ENCODE measurements at regions not wholly inside any gene's neighbourhood (a gene's known extent, or its start where the extent isn't known, plus 50 kb on each side); places are given as distances from the start of the nearest gene placed in this dataset.

- Mint-ChIP-seq H3K36me3 (no peaks in the 10 kb centered on the region), H3K4me1 (no peaks in the 10 kb centered on the region), H3K27ac (no peak overlapping the region), H3K27me3 (no peaks in the 10 kb centered on the region), H3K9me3 (ENCODE audit: low read depth) (peaks cover 9% of the 10 kb centered on the region), H3K4me3 (no peak overlapping the region)
- CTCF ChIA-PET = no interaction called here
- ATAC-seq (no peak), DNase-seq (no peak)
These were observed 1483.6 kb upstream of the SEL1L start for GRCh38 chr14:83017296-83017695.

GRCh38 chr14:83019744-83020414 lies 1486.2 kb upstream of the SEL1L start:
- Mint-ChIP-seq H3K27ac (no peak overlapping the region), H3K4me3 (no peak overlapping the region), H3K27me3 (no peaks in the 10 kb centered on the region), H3K36me3 (no peaks in the 10 kb centered on the region), H3K4me1 (no peaks in the 10 kb centered on the region), H3K9me3 (ENCODE audit: low read depth) (peaks cover 6% of the 10 kb centered on the region)
- no peak for ATAC-seq
- CTCF ChIA-PET = no interaction called here
- DNase-seq = no peak

GRCh38 chr14:83021323-83021722 lies 1487.7 kb upstream of the SEL1L start:
- ATAC-seq (no peak), DNase-seq (no peak)
- Mint-ChIP-seq H3K4me1 (no peaks in the 10 kb centered on the region), H3K27ac (no peak overlapping the region), H3K9me3 (ENCODE audit: low read depth) (peaks cover 6% of the 10 kb centered on the region), H3K27me3 (no peaks in the 10 kb centered on the region), H3K36me3 (no peaks in the 10 kb centered on the region), H3K4me3 (no peak overlapping the region)
- CTCF ChIA-PET = no interaction called here

DNA sequence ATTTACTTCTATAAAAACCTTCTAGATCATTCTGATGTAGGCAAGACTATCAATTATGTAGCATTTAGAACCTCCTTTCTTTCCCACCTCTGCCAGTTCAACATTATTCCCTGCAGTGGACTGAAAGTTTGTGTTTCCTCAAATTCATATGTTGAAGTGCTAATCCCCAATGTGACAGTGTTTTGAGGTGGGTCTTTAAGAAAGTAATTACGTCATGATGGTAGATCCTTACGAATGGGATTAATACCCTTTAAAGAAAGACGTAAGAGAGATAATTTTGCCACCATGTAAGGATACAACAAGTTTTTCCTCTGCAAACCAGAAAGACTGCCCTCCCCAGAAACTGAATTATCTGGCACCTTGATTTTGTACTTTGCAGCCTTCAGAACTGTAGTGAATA lies 1489.7 kb upstream of the SEL1L start:
- Mint-ChIP-seq H3K9me3 (ENCODE audit: low read depth) (peaks cover under 1% of the 10 kb centered on the region), H3K4me3 (no peak overlapping the region), H3K27me3 (no peaks in the 10 kb centered on the region), H3K27ac (no peak overlapping the region), H3K36me3 (no peaks in the 10 kb centered on the region), H3K4me1 (no peaks in the 10 kb centered on the region)
- ATAC-seq (no peak), DNase-seq (no peak)
- CTCF ChIA-PET = no interaction called here

DNA sequence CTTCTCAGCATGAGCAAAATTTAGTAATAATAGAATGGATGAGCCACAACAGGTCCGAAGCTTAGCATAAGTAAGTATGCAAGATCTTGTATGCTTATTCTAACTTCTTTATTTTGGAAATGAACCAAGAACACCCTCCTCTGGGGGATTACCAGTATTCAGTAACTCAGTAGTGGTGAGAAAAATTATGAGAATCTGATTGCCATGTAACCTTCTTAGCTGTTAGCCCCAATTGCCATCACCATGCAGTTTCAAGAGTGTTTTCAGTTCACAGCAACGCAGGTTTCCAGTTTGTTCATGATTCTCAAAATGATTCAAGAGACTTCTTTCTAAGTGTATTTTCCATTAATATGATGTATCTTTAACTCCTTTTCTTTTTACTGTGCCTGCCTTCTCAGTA lies 1507.6 kb upstream of the SEL1L start:
- Mint-ChIP-seq H3K4me3 (no peak overlapping the region), H3K4me1 (no peaks in the 10 kb centered on the region), H3K9me3 (ENCODE audit: low read depth) (peaks cover 15% of the 10 kb centered on the region), H3K27me3 (no peaks in the 10 kb centered on the region), H3K27ac (no peak overlapping the region), H3K36me3 (peaks cover 1% of the 10 kb centered on the region)
- CTCF ChIA-PET = no interaction called here
- DNase-seq (no peak), ATAC-seq (no peak)

GRCh38 chr14:83042858-83043257 lies 1509.2 kb upstream of the SEL1L start:
- Mint-ChIP-seq H3K27ac (no peak overlapping the region), H3K4me1 (no peaks in the 10 kb centered on the region), H3K36me3 (peaks cover 1% of the 10 kb centered on the region), H3K27me3 (no peaks in the 10 kb centered on the region), H3K4me3 (no peak overlapping the region), H3K9me3 (ENCODE audit: low read depth) (peaks cover 12% of the 10 kb centered on the region)
- no peak for DNase-seq
- ATAC-seq = no peak
- CTCF ChIA-PET = interaction anchor here (0.6 kb wide), 1 partner anchor 18 kb away, joined by 4 read pairs; no protein-coding TSS in a partner anchor

GRCh38 chr14:83044001-83044400 lies 1510.3 kb upstream of the SEL1L start:
- Mint-ChIP-seq H3K4me1 (no peaks in the 10 kb centered on the region), H3K27me3 (no peaks in the 10 kb centered on the region), H3K4me3 (no peak overlapping the region), H3K27ac (no peak overlapping the region), H3K36me3 (peaks cover 1% of the 10 kb centered on the region), H3K9me3 (ENCODE audit: low read depth) (peaks cover 10% of the 10 kb centered on the region)
- CTCF ChIA-PET = no interaction called here
- DNase-seq (no peak), ATAC-seq (no peak)

DNA sequence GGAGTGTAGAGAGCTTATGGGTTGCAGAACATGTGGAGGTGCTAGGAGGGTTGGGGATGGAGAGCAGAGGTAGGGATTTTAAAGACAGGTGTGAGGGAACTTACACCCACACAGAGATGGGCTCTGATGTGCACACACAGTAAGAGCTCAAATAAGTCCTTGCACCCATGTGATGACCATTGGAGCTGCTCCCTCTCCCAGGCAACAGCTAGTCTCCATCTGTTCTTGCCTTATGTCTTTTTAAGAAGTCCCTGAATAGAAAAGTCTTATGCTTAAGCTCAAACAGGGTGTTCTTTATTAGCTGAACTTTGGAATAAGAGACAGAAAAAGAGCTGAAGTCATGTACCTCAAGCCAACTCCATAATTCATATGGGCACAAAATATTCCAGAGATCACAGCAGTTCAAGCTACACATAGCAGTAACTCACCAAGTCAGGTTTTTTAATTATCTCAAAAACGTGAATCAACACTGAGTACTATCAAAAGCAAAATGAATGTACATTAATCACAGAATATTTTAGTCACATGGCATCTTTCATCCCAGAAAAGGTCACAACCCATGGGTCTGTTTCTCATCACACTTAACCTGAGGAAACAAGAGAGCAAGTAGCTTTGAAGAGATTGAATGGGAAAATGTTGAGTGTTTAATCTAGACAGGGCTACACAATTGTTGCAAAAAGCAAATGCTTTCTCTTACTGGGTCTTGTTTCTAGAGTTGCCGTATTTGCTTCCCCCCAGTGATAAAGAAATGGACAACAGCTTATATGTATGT lies 1513.6 kb upstream of the SEL1L start:
- H3K4me3 Mint-ChIP-seq = no peak overlapping the region
- peaks cover 3% of the 10 kb centered on the region for H3K9me3 Mint-ChIP-seq (ENCODE audit: low read depth)
- no peaks in the 10 kb centered on the region for H3K27me3 Mint-ChIP-seq
- ATAC-seq = no peak
- CTCF ChIA-PET = no interaction called here
- H3K4me1 Mint-ChIP-seq = no peaks in the 10 kb centered on the region
- DNase-seq = no peak
- H3K27ac Mint-ChIP-seq = no peak overlapping the region
- no peaks in the 10 kb centered on the region for H3K36me3 Mint-ChIP-seq

- CTCF ChIA-PET = no interaction called here
- Mint-ChIP-seq H3K4me3 (no peak overlapping the region), H3K4me1 (no peaks in the 10 kb centered on the region), H3K27ac (no peak overlapping the region), H3K9me3 (ENCODE audit: low read depth) (peaks cover 3% of the 10 kb centered on the region), H3K36me3 (no peaks in the 10 kb centered on the region), H3K27me3 (no peaks in the 10 kb centered on the region)
- DNase-seq (no peak), ATAC-seq (no peak)
These were observed 1519.5 kb upstream of the SEL1L start for GRCh38 chr14:83053022-83053710.

GRCh38 chr14:83058068-83058467 lies 1524.4 kb upstream of the SEL1L start:
- CTCF ChIA-PET = no interaction called here
- Mint-ChIP-seq H3K4me1 (no peaks in the 10 kb centered on the region), H3K27me3 (no peaks in the 10 kb centered on the region), H3K4me3 (no peak overlapping the region), H3K9me3 (ENCODE audit: low read depth) (peaks cover 3% of the 10 kb centered on the region), H3K36me3 (no peaks in the 10 kb centered on the region), H3K27ac (no peak overlapping the region)
- DNase-seq (no peak), ATAC-seq (no peak)

- ATAC-seq (no peak), DNase-seq (no peak)
- H3K36me3 Mint-ChIP-seq = no peaks in the 10 kb centered on the region
- H3K4me3 Mint-ChIP-seq = no peak overlapping the region
- H3K4me1 Mint-ChIP-seq = no peaks in the 10 kb centered on the region
- CTCF ChIA-PET = interaction anchor here (1.8 kb wide), 1 partner anchor 8 kb away, joined by 3 read pairs; no protein-coding TSS in a partner anchor
- peaks cover 13% of the 10 kb centered on the region for H3K9me3 Mint-ChIP-seq (ENCODE audit: low read depth)
- H3K27ac Mint-ChIP-seq = no peak overlapping the region
- no peaks in the 10 kb centered on the region for H3K27me3 Mint-ChIP-seq
These were observed 1538.3 kb upstream of the SEL1L start for GRCh38 chr14:83071888-83072501.

DNA sequence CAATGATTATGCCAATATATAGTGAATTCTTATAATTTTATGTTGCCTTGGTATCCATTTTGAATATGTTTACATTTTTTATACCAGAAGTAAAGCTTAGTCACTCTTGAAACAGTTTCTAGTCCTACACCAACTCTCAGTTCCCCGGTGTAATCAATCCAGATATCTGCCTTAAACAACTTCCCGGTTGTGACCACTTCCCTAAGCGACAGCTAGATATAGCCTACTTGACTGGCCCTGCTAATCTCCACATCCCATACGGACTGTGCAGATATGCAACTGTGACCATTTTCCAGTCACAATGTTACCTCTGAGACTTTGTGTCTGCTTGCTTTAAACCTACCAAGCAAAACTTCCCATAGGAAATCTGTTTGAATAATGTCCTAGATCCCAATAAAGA lies 1551.5 kb upstream of the SEL1L start:
- no peak for ATAC-seq
- no peaks in the 10 kb centered on the region for H3K4me1 Mint-ChIP-seq
- H3K27me3 Mint-ChIP-seq = no peaks in the 10 kb centered on the region
- CTCF ChIA-PET = no interaction called here
- H3K36me3 Mint-ChIP-seq = no peaks in the 10 kb centered on the region
- H3K4me3 Mint-ChIP-seq = no peak overlapping the region
- H3K9me3 Mint-ChIP-seq (ENCODE audit: low read depth) = peaks cover 12% of the 10 kb centered on the region
- no peak overlapping the region for H3K27ac Mint-ChIP-seq
- DNase-seq = no peak

DNA sequence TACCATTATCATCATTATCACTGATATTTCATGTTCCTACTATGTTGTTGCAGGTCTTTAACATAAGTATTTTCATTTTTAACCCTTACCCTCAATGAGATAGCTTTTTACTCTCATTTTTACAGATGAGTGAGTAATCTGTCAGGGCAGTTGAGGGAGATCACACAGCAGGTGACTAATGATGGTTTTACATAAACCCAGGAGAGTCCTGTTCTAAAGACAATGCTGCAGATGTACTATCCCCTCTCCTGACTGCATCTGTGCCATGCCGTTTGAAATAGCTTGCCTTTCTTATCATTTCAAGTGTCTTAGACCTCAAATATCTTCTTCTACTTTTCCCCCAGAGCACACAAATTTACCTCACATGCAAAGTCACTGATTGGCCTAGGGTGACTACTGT lies 1552.1 kb upstream of the SEL1L start:
- Mint-ChIP-seq H3K9me3 (ENCODE audit: low read depth) (peaks cover 12% of the 10 kb centered on the region), H3K36me3 (no peaks in the 10 kb centered on the region), H3K4me3 (no peak overlapping the region), H3K4me1 (no peaks in the 10 kb centered on the region), H3K27ac (no peak overlapping the region), H3K27me3 (no peaks in the 10 kb centered on the region)
- CTCF ChIA-PET = no interaction called here
- DNase-seq = no peak
- ATAC-seq = no peak

Measured in activated CD8-positive, alpha-beta memory T cell treated with anti-CD3 and anti-CD28 coated beads, Interleukin-2, amount 10 ng/mL, durations not matched to agents 7 days and 5 days (primary cell).